ENCODE measurements at regions not wholly inside any gene's neighbourhood (a gene's known extent, or its start where the extent isn't known, plus 50 kb on each side); places are given as distances from the start of the nearest gene placed in this dataset.

- intact Hi-C loops (cut with DNase I) = no loop called here
- Histone ChIP-seq H3K27ac (no peak overlapping the region), H3K9me3 (no peaks in the 10 kb centered on the region), H3K27me3 (no peaks in the 10 kb centered on the region), H3K4me3 (no peak overlapping the region), H3K4me1 (no peaks in the 10 kb centered on the region), H3K36me3 (replicated peaks in 1 of 2; ENCODE audit: insufficient read depth in 1 of 2, low read depth in 2 of 2) (no peaks in the 10 kb centered on the region)
- DNase-seq (no peak), ATAC-seq (no peak)
- 87 to 93% methylated on average over 4 of the region's 4 CpGs for WGBS, 2 donors
- TF ChIP-seq, protein P1, sequence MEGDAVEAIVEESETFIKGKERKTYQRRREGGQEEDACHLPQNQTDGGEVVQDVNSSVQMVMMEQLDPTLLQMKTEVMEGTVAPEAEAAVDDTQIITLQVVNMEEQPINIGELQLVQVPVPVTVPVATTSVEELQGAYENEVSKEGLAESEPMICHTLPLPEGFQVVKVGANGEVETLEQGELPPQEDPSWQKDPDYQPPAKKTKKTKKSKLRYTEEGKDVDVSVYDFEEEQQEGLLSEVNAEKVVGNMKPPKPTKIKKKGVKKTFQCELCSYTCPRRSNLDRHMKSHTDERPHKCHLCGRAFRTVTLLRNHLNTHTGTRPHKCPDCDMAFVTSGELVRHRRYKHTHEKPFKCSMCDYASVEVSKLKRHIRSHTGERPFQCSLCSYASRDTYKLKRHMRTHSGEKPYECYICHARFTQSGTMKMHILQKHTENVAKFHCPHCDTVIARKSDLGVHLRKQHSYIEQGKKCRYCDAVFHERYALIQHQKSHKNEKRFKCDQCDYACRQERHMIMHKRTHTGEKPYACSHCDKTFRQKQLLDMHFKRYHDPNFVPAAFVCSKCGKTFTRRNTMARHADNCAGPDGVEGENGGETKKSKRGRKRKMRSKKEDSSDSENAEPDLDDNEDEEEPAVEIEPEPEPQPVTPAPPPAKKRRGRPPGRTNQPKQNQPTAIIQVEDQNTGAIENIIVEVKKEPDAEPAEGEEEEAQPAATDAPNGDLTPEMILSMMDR (IDR thresholded peaks at IDR 0.05) = no peak
- TF ChIP-seq POLR2A (IDR thresholded peaks at IDR 0.05) = no peak
These were observed 251.5 kb upstream of the NR2F2 start for GRCh38 chr15:96079041-96079440.

GRCh38 chr15:96079882-96080281 lies 250.6 kb upstream of the NR2F2 start:
- H3K27ac ChIP-seq = no peak overlapping the region
- H3K4me1 ChIP-seq = no peaks in the 10 kb centered on the region
- DNase-seq = no peak
- intact Hi-C loops (cut with DNase I) = no loop called here
- TF ChIP-seq POLR2A (IDR thresholded peaks at IDR 0.05) = no peak
- TF ChIP-seq, protein P1 (IDR thresholded peaks at IDR 0.05) = no peak
- H3K9me3 ChIP-seq = no peaks in the 10 kb centered on the region
- H3K27me3 ChIP-seq = no peaks in the 10 kb centered on the region
- WGBS, 2 donors = 62 to 63% methylated on average over 3 of the region's 3 CpGs
- no peak for ATAC-seq
- H3K4me3 ChIP-seq = no peak overlapping the region
- H3K36me3 ChIP-seq (replicated peaks in 1 of 2; ENCODE audit: insufficient read depth in 1 of 2, low read depth in 2 of 2) = no peaks in the 10 kb centered on the region

DNA sequence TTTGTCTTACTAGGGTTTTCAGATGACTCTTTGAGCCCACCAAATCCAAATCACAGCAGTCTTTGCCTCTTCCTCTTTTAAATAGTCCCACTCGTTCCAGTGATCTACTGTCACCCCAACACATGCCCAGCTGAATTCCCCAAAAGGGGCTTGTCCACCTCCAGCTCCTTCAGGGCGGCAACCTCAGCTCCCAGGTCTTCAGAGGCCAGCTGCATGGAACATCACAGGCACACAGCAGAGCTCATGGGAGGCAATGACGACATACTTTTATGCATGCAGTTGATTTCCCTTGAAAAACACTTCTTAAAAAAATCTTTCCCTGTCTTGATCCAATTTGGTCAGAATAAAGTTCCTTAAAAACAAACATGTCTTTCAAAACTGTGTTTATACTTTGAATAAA lies 244.3 kb upstream of the NR2F2 start:
- ATAC-seq (no peak), DNase-seq (no peak)
- no peak overlapping the region for H3K4me3 ChIP-seq
- no peaks in the 10 kb centered on the region for H3K4me1 ChIP-seq
- WGBS, 2 donors = 51 to 84% methylated on average over 3 of the region's 3 CpGs
- no peaks in the 10 kb centered on the region for H3K36me3 ChIP-seq (replicated peaks in 1 of 2; ENCODE audit: insufficient read depth in 1 of 2, low read depth in 2 of 2)
- no peaks in the 10 kb centered on the region for H3K9me3 ChIP-seq
- no peak overlapping the region for H3K27ac ChIP-seq
- intact Hi-C loops (cut with DNase I) = no loop called here
- no peaks in the 10 kb centered on the region for H3K27me3 ChIP-seq
- TF ChIP-seq, protein P1 (IDR thresholded peaks at IDR 0.05) = no peak
- no peak for TF ChIP-seq POLR2A (IDR thresholded peaks at IDR 0.05)

- DNase-seq (no peak), ATAC-seq (no peak)
- Histone ChIP-seq H3K27ac (no peak overlapping the region), H3K9me3 (no peaks in the 10 kb centered on the region), H3K36me3 (replicated peaks in 1 of 2; ENCODE audit: insufficient read depth in 1 of 2, low read depth in 2 of 2) (no peaks in the 10 kb centered on the region), H3K27me3 (no peaks in the 10 kb centered on the region), H3K4me3 (no peak overlapping the region), H3K4me1 (no peaks in the 10 kb centered on the region)
- 59 to 68% methylated on average over 2 of the region's 2 CpGs for WGBS, 2 donors
- intact Hi-C loops (cut with DNase I) = no loop called here
- TF ChIP-seq, protein P1 (IDR thresholded peaks at IDR 0.05) = no peak
- no peak for TF ChIP-seq POLR2A (IDR thresholded peaks at IDR 0.05)
These were observed 243.2 kb upstream of the NR2F2 start for GRCh38 chr15:96087180-96087884.

GRCh38 chr15:96088650-96089049 lies 241.8 kb upstream of the NR2F2 start:
- Histone ChIP-seq H3K36me3 (replicated peaks in 1 of 2; ENCODE audit: insufficient read depth in 1 of 2, low read depth in 2 of 2) (no peaks in the 10 kb centered on the region), H3K4me1 (no peaks in the 10 kb centered on the region), H3K27ac (no peak overlapping the region), H3K4me3 (no peak overlapping the region), H3K9me3 (no peaks in the 10 kb centered on the region), H3K27me3 (no peaks in the 10 kb centered on the region)
- no peak for TF ChIP-seq POLR2A (IDR thresholded peaks at IDR 0.05)
- TF ChIP-seq, protein P1 (IDR thresholded peaks at IDR 0.05) = no peak
- DNase-seq (no peak), ATAC-seq (no peak)
- intact Hi-C loops (cut with DNase I) = no loop called here
- 82 to 90% methylated on average over 1 of the region's 1 CpG for WGBS, 2 donors

Data from body of pancreas (tissue), 4 donors.